ENCODE measurements at regions not wholly inside any gene's neighbourhood (a gene's known extent, or its start where the extent isn't known, plus 50 kb on each side); places are given as distances from the start of the nearest gene placed in this dataset.

- intact Hi-C loops (cut with DNase I), result no loop called here
- TF ChIP-seq CTCF (IDR thresholded peaks at IDR 0.05), result no peak
- H3K36me3 ChIP-seq, result no peaks in the 10 kb centered on the region
- no peaks in the 10 kb centered on the region for H3K27me3 ChIP-seq
- DNase-seq (ENCODE audit: low spot score in 2 of 2), result no peak
- no peak overlapping the region for H3K27ac ChIP-seq
- H3K4me1 ChIP-seq, result no peaks in the 10 kb centered on the region
- H3K9me3 ChIP-seq, result no peaks in the 10 kb centered on the region
- H3K4me3 ChIP-seq, result no peak overlapping the region
Observed at GRCh38 chr2:208939852-208940251, 484.0 kb upstream of the MAP2 start.

- TF ChIP-seq CTCF (IDR thresholded peaks at IDR 0.05), result no peak
- Histone ChIP-seq H3K4me3 (no peak overlapping the region), H3K4me1 (no peaks in the 10 kb centered on the region), H3K27ac (no peak overlapping the region), H3K36me3 (no peaks in the 10 kb centered on the region), H3K9me3 (no peaks in the 10 kb centered on the region), H3K27me3 (no peaks in the 10 kb centered on the region)
- intact Hi-C loops (cut with DNase I), result no loop called here
- no peak for DNase-seq (ENCODE audit: low spot score in 2 of 2)
Observed at GRCh38 chr2:208945719-208946256, 478.1 kb upstream of the MAP2 start.

DNA sequence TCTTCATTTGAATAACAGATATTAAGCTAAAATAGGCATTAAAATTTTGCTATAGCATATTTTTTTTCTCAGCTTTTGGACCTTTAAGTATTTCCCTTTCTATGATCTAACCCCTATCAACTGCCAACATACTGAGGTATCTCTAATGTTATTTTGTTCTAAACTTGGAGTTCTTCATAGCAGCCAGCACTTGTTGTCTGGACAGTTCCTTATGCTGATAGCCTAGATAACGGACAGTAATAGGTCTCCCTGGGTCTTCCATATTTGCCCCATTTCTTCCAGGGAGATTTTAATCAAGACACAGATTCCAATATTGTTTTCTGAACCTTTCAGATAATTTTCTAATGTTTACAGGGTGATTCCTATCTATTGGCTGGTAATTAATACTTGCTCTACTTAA lies 475.8 kb upstream of the MAP2 start:
- Histone ChIP-seq H3K9me3 (no peaks in the 10 kb centered on the region), H3K4me3 (no peak overlapping the region), H3K27me3 (no peaks in the 10 kb centered on the region), H3K27ac (no peak overlapping the region), H3K36me3 (no peaks in the 10 kb centered on the region), H3K4me1 (no peaks in the 10 kb centered on the region)
- TF ChIP-seq CTCF (IDR thresholded peaks at IDR 0.05), result no peak
- intact Hi-C loops (cut with DNase I), result no loop called here
- DNase-seq (ENCODE audit: low spot score in 2 of 2), result no peak

DNA sequence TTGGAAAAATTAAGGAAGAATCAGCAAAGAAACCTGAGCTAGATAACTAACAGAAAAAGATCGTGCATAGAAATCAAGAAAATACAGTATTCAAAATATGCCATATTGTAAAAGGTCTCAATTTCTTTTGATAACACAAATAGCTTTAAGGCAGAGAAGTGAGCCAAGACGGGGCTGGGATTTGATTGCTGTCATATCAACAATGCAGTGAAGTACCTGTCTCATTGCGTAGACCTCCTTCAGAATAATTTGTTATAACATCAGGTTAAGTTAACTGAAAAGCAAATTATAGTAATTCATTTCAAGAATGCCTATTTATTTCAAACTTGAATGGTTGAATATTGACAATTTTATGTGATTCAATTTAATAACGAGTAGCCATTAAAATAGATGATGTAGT lies 453.8 kb upstream of the MAP2 start:
- intact Hi-C loops (cut with DNase I), result no loop called here
- no peaks in the 10 kb centered on the region for H3K4me1 ChIP-seq
- no peak for TF ChIP-seq CTCF (IDR thresholded peaks at IDR 0.05)
- H3K4me3 ChIP-seq, result no peak overlapping the region
- no peak for DNase-seq (ENCODE audit: low spot score in 2 of 2)
- no peaks in the 10 kb centered on the region for H3K9me3 ChIP-seq
- H3K36me3 ChIP-seq, result no peaks in the 10 kb centered on the region
- no peaks in the 10 kb centered on the region for H3K27me3 ChIP-seq
- H3K27ac ChIP-seq, result no peak overlapping the region

DNA sequence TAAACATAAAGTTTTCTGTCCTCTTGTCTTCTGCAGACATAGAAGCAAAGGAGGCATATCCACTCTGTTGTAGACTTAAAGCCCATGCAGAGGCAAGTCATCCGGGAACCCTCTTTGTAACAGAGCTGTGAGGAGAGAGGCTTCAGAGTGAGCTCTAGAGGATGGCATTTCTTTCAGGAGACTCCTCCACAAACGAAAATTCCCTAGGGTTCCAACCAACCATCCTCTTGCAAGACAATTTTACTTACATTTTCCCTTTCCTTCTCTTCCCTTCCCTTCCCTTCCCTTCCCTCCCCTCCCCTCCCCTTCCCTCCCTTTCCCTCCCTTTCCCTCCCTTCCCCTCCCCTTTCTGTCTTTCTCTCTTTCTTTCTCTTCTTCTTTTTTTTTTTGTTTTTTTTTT lies 446.3 kb upstream of the MAP2 start:
- Histone ChIP-seq H3K36me3 (no peaks in the 10 kb centered on the region), H3K27me3 (no peaks in the 10 kb centered on the region), H3K9me3 (no peaks in the 10 kb centered on the region), H3K27ac (no peak overlapping the region), H3K4me3 (no peak overlapping the region), H3K4me1 (no peaks in the 10 kb centered on the region)
- no peak for TF ChIP-seq CTCF (IDR thresholded peaks at IDR 0.05)
- intact Hi-C loops (cut with DNase I), result no loop called here
- no peak for DNase-seq (ENCODE audit: low spot score in 2 of 2)

DNA sequence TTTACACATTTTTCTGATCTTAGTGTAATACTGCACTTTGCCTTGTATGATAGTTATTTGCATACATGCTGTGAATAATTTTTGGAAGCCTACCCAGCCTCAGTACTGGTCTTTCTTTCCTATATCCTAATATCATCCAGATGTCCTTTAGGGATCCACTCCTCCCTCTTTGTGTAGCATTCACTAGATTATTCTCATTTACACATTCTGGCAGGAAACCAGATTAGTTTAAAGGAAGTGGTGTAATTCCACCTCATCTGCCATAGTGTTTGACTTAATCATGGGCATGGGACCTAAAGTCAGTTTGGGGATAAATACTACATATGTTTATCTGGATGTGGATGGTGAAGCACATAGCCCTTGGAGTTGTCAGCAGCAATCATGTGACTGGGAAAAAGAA lies 444.9 kb upstream of the MAP2 start:
- Histone ChIP-seq H3K4me3 (no peak overlapping the region), H3K9me3 (no peaks in the 10 kb centered on the region), H3K36me3 (no peaks in the 10 kb centered on the region), H3K4me1 (no peaks in the 10 kb centered on the region), H3K27me3 (no peaks in the 10 kb centered on the region), H3K27ac (no peak overlapping the region)
- intact Hi-C loops (cut with DNase I), result no loop called here
- no peak for DNase-seq (ENCODE audit: low spot score in 2 of 2)
- TF ChIP-seq CTCF (IDR thresholded peaks at IDR 0.05), result no peak
